Fibroblast of the aortic adventitia (primary cell): ENCODE measurements at regions not wholly inside any gene's neighbourhood (a gene's known extent, or its start where the extent isn't known, plus 50 kb on each side); places are given as distances from the start of the nearest gene placed in this dataset.
"Not testable (repeated sequence)": the region's sequence is repeated elsewhere in the genome, so short reads cannot be mapped to it uniquely, and the experiment has no call there.

Source experiments
- DNase-seq: peaks from one replicate; pipeline ENCODE4 v3.0.0-alpha.2; 2010; ENCODE audit warnings: low read depth
- H3K4me3 ChIP-seq: 2 replicates; pipeline ENCODE4 v1.5.1; 2011; ENCODE audit warnings: low read depth, mild to moderate bottlenecking, control low read depth, low read length, moderate library complexity
- TF ChIP-seq, protein P1 (sequence below): IDR thresholded peaks from 2 replicates; pipeline ENCODE4 v1.5.1; 2011; ENCODE audit warnings: mild to moderate bottlenecking, low read length, control low read depth, inconsistent platforms; ENCODE audit not compliant: insufficient read depth

DNA sequence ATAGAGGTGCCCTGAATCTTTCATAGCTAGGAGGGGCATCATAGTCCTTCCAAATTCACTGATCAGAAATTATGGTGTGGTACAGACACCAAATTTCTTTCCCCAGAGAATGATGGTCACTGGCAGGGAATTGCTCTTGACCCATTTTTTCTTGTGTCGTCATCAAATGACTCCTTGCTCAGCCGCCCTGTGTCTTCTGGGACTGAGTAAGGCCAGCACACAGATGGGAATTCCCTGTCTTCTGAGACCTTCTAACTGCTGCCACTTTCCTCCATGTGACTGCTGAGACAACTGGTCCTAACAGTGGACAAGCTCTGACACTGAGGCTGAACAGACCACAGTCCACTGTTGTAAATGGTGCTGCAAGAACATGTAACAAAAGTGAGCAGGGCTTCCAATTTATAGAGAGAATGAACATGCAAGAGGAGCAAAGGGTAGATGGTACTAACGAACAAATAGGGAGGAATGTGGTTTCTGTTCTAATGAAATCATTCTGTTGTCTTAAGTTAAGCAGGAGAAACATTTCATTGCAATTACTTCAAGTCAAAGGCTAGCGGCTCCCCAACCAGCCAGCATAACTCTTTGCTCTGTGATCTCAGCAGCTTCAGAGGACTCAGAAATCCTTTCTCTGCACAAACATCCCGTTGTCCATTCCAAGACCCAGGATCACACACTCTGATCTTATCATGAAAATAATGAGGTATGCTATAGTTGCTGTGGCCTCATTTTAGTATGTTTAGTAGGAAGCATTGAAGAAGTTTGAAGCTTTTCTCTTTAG is 235.9 kb upstream of the PRSS1 start:
- DNase-seq = no peak
- H3K4me3 ChIP-seq = no peak overlapping the region
- TF ChIP-seq, protein P1, sequence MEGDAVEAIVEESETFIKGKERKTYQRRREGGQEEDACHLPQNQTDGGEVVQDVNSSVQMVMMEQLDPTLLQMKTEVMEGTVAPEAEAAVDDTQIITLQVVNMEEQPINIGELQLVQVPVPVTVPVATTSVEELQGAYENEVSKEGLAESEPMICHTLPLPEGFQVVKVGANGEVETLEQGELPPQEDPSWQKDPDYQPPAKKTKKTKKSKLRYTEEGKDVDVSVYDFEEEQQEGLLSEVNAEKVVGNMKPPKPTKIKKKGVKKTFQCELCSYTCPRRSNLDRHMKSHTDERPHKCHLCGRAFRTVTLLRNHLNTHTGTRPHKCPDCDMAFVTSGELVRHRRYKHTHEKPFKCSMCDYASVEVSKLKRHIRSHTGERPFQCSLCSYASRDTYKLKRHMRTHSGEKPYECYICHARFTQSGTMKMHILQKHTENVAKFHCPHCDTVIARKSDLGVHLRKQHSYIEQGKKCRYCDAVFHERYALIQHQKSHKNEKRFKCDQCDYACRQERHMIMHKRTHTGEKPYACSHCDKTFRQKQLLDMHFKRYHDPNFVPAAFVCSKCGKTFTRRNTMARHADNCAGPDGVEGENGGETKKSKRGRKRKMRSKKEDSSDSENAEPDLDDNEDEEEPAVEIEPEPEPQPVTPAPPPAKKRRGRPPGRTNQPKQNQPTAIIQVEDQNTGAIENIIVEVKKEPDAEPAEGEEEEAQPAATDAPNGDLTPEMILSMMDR = no peak

DNA sequence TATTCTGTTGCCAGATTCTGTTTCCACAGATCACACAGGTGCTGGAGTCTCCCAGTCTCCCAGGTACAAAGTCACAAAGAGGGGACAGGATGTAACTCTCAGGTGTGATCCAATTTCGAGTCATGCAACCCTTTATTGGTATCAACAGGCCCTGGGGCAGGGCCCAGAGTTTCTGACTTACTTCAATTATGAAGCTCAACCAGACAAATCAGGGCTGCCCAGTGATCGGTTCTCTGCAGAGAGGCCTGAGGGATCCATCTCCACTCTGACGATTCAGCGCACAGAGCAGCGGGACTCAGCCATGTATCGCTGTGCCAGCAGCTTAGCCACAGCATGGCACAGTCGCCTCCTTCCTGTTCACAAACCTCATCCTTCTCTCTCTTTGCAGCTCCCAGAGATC is 237.5 kb upstream of the PRSS1 start:
- no peak overlapping the region for H3K4me3 ChIP-seq
- TF ChIP-seq, protein P1 = no peak
- DNase-seq = no peak

DNA sequence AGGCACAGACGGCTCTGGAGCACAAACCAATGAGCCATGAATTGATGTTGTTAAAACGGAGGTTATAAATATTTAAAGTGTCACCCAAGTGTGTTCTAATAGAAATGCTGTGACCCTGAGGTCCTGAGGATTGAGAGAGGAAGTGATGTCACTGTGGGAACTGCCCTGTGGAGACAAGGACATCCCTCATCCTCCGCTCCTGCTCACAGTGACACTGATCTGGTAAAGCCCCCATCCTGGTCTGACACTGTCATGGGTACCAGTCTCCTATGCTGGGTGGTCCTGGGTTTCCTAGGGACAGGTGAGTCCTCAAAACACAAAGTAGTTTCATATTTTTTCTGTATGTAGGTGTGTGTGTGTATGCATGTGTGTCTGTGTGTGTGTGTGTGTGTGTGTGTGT is 237.9 kb upstream of the PRSS1 start:
- TF ChIP-seq, protein P1 = no peak
- H3K4me3 ChIP-seq = no peak overlapping the region

DNA sequence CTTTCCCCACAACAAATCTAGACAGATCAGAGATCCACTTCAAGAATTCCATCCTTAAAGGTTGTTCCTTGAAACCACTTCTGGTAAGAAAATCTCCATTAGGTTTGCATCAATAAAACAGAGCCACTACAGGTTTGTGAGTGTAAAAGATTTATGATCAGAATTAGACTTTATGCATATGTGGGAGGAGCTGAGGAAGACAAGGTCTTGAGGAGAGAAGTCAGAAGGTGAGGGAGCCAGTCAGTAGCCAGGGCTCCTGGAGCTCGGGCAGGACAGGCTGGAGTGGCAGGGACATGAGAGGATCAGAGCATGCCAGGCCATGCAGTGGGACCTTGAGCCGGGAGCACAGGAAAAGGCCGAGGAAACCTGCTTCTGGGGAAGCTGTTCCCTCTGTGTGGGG is 240.0 kb upstream of the PRSS1 start:
- not testable (repeated sequence) for H3K4me3 ChIP-seq, DNase-seq

More for the DNA sequence above, 237.9 kb upstream of the PRSS1 start:
- DNase-seq = no peak

DNA sequence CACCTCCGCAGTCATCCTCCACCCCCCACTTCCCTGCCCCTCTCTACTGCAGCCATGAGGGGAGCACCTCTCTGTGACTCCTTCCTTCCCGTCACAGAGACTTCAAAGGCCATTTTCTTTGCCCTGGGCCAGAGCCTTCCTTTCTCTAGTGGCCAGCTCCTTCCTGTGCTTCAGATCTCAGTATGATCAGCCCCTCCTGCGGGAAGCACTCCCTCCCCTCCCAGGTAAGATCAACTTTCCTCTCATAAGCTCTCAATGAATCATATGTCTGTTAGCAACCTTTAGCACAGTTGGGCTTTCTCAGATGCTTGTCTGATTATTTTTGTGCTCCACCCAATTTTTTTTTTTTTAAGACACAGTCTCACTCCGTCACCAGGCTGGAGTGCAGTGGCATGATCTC is 241.0 kb upstream of the PRSS1 start:
- H3K4me3 ChIP-seq = no peak overlapping the region
- TF ChIP-seq, protein P1 = no peak
- no peak for DNase-seq

DNA sequence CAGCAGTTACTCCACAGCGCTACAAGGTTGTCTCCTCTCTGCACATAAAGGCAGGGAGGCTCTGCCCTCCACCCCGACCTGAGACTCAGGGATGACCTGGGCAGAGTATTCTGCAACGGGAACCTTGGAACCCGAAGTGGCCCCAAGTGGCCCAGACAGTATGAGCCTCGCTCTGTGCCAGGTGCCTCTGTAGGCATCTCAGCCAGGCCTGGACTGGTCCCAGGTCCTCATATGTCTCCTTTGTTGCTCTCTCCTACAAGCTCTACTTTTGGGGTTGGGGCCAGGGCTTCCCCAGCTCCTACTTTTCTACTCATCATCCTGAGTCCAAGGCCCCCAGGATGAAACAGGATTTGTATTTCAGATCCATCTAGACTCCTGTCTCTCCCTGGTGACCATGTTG is 241.5 kb upstream of the PRSS1 start:
- H3K4me3 ChIP-seq = no peak overlapping the region
- DNase-seq = no peak
- TF ChIP-seq, protein P1 = no peak

DNA sequence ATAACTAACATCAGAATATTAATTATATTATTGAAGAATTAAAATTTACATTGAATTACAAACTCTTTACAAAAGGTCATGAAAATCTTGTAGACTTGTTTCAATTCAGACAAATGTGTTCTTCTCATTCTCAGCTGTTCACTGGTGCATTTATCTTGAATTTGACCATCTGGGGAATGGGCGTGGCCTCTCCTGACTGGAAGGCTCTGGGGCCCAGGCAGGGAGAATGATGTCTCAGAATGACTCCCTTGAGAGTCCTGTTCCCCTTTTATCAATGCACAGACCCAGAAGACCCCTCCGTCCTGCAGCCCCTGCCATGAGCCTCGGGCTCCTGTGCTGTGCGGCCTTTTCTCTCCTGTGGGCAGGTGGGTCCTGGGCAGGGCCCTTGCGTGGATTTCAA is 242.2 kb upstream of the PRSS1 start:
- not testable (repeated sequence) for H3K4me3 ChIP-seq

DNA sequence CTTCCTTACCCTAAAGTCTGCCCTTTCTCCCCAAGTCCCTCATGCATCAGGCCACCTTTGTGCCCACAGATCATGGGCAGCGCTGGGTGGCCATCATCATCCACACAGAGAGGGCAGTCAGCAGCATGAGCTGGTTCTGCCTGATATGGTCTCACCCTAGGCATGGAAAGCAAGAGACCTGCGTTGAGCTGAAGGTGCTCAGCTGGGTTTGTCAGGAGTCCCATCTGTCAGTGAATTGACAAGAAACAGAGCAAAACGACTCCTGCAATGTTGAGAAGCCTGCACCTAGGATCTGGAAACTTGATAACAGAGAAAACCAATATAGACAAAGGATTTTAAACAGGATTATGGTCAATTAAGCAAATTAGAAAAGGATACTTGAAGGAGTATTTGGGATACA is 242.7 kb upstream of the PRSS1 start:
- no peak for DNase-seq
- TF ChIP-seq, protein P1 = no peak
- H3K4me3 ChIP-seq = no peak overlapping the region

More for the DNA sequence above, 242.2 kb upstream of the PRSS1 start:
- not testable (repeated sequence) for DNase-seq

DNA sequence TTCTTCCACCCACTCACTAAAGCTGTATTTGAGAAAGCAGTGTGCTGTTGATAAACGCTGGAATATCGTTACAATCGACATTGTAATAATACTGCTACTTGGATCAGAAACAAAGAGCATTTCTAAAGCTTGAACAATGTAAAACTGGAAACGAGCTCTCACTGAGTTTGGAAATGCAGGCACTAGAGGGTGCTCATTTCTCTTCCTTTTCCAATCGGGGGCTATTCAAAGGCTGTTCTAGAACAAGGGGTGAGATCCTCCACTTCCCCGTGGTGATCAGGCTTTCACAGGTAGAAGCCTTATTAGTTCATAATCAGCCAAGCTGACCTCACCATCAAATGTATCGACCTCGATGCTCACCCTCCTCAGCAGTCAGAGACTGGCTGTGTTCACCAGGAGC is 245.3 kb upstream of the PRSS1 start:
- H3K4me3 ChIP-seq, DNase-seq: not testable (repeated sequence)
